ENCODE measurements at regions not wholly inside any gene's neighbourhood (a gene's known extent, or its start where the extent isn't known, plus 50 kb on each side); places are given as distances from the start of the nearest gene placed in this dataset.

GRCh38 chr20:43375591-43375990 lies 82.1 kb upstream of the SRSF6 start:
- no peaks in the 10 kb centered on the region for H3K36me3 ChIP-seq
- peaks cover 4% of the 10 kb centered on the region for H3K27me3 ChIP-seq
- no peak for DNase-seq
- intact Hi-C loops (cut with DNase I; ENCODE audit: low total_unique reads) (no loop called here), in situ Hi-C loops (cut with MboI; ENCODE audit: low pct_ligation_motif_present in 1 of 4, low pct_unique_long_range_greater_than_20kb in 1 of 4, low sequenced_read_pairs in 3 of 4) (no loop called here)
- no peak overlapping the region for H3K27ac ChIP-seq
- H3K4me3 ChIP-seq: no peak overlapping the region
- H3K4me1 ChIP-seq: no peaks in the 10 kb centered on the region
- H3K9me3 ChIP-seq: no peaks in the 10 kb centered on the region
- TF ChIP-seq POLR2A (IDR thresholded peaks at IDR 0.05) (no peak), CTCF (IDR thresholded peaks at IDR 0.05) (no peak), POLR2AphosphoS5 (IDR thresholded peaks at IDR 0.05) (no peak), EP300 (IDR thresholded peaks at IDR 0.05; ENCODE audit: low read depth) (no peak)
- 39 to 47% methylated on average over 1 of the region's 1 CpG for WGBS, 2 donors (ENCODE audit: low coverage in 1 of 2)

- in situ Hi-C loops (cut with MboI; ENCODE audit: low pct_ligation_motif_present in 1 of 4, low pct_unique_long_range_greater_than_20kb in 1 of 4, low sequenced_read_pairs in 3 of 4): loop anchor here in 1 of 4 donors (25.0 kb wide), 1 partner anchor 160 kb away; no protein-coding TSS in a partner anchor
- peaks cover 4% of the 10 kb centered on the region for H3K27me3 ChIP-seq
- H3K9me3 ChIP-seq: no peaks in the 10 kb centered on the region
- intact Hi-C loops (cut with DNase I; ENCODE audit: low total_unique reads): no loop called here
- 45% methylated on average over 4 to 5 of the region's 5 CpGs for WGBS, 2 donors (ENCODE audit: low coverage in 1 of 2)
- no peaks in the 10 kb centered on the region for H3K4me1 ChIP-seq
- H3K36me3 ChIP-seq: no peaks in the 10 kb centered on the region
- H3K4me3 ChIP-seq: no peak overlapping the region
- H3K27ac ChIP-seq: no peak overlapping the region
- no peak for DNase-seq
- TF ChIP-seq POLR2A (IDR thresholded peaks at IDR 0.05) (no peak), POLR2AphosphoS5 (IDR thresholded peaks at IDR 0.05) (no peak), EP300 (IDR thresholded peaks at IDR 0.05; ENCODE audit: low read depth) (no peak), CTCF (IDR thresholded peaks at IDR 0.05) (no peak)
Measured at GRCh38 chr20:43372051-43372450, 85.6 kb upstream of the SRSF6 start.

- no peaks in the 10 kb centered on the region for H3K9me3 ChIP-seq
- WGBS, 2 donors (ENCODE audit: low coverage in 1 of 2): 10 to 51% methylated on average over 6 to 10 of the region's 10 CpGs
- intact Hi-C loops (cut with DNase I; ENCODE audit: low total_unique reads) (no loop called here), in situ Hi-C loops (cut with MboI; ENCODE audit: low pct_ligation_motif_present in 1 of 4, low pct_unique_long_range_greater_than_20kb in 1 of 4, low sequenced_read_pairs in 3 of 4) (loop anchor here in 1 of 4 donors (25.0 kb wide), 1 partner anchor 153 kb away; no protein-coding TSS in a partner anchor)
- no peak overlapping the region for H3K4me3 ChIP-seq
- H3K27me3 ChIP-seq: peaks cover 8% of the 10 kb centered on the region
- DNase-seq: no peak
- no peak for TF ChIP-seq CTCF (IDR thresholded peaks at IDR 0.05)
- TF ChIP-seq POLR2A (IDR thresholded peaks at IDR 0.05): no peak
- no peaks in the 10 kb centered on the region for H3K36me3 ChIP-seq
- H3K27ac ChIP-seq: no peak overlapping the region
- no peaks in the 10 kb centered on the region for H3K4me1 ChIP-seq
Measured at GRCh38 chr20:43365691-43366090, 92.0 kb upstream of the SRSF6 start.

GRCh38 chr20:43364001-43364400 lies 93.7 kb upstream of the SRSF6 start:
- Histone ChIP-seq H3K9me3 (no peaks in the 10 kb centered on the region), H3K4me1 (no peaks in the 10 kb centered on the region), H3K27me3 (peaks cover 8% of the 10 kb centered on the region), H3K4me3 (no peak overlapping the region), H3K36me3 (no peaks in the 10 kb centered on the region), H3K27ac (no peak overlapping the region)
- intact Hi-C loops (cut with DNase I; ENCODE audit: low total_unique reads) (no loop called here), in situ Hi-C loops (cut with MboI; ENCODE audit: low pct_ligation_motif_present in 1 of 4, low pct_unique_long_range_greater_than_20kb in 1 of 4, low sequenced_read_pairs in 3 of 4) (loop anchor here in 1 of 4 donors (25.0 kb wide), 1 partner anchor 152 kb away; no protein-coding TSS in a partner anchor)
- no peak for DNase-seq
- TF ChIP-seq EP300 (IDR thresholded peaks at IDR 0.05; ENCODE audit: low read depth) (no peak), POLR2AphosphoS5 (IDR thresholded peaks at IDR 0.05) (no peak), CTCF (IDR thresholded peaks at IDR 0.05) (no peak), POLR2A (IDR thresholded peaks at IDR 0.05) (no peak)
- 82% methylated on average over 8 of the region's 8 CpGs; no CpG with 5 or more reads in 1 of the 2 donors for WGBS, 2 donors (ENCODE audit: low coverage in 1 of 2)
